ENCODE measurements at regions not wholly inside any gene's neighbourhood (a gene's known extent, or its start where the extent isn't known, plus 50 kb on each side); places are given as distances from the start of the nearest gene placed in this dataset.
"Not testable (repeated sequence)": the region's sequence is repeated elsewhere in the genome, so short reads cannot be mapped to it uniquely, and the experiment has no call there.

DNA sequence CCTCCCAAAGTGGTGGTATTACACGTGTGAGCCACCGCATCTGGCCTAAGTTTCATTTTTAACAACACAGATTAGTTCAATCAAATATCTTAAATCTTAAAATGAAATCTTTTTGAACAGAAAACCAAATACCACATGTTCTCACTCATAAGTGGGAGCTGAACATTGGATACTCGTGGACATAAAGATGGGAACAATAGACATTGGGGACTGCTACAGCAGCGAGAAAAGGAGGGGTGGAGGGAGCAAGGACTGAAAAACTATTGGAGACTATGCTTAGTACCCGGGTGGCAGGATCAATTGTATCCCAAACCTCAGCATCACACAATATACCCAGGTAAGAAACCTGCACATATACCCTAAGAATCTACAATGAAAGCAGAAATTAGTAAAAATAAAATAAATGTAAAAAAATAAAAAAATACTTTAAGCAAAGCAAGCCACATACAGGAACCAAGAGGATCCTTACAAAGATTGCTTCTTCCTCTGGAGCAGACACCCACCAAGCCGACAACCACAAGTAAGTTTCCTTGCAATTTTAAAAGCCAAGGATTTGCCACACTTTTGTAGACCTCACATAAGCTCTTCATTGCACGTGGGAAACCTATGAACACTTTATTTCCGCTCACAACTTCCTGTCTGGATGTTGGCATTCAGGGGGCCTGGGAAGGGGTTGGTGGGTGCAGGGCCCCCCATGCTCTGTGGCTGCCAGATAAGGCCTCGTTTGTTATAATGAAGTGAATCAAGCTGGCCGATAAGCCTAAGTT is 147.9 kb downstream of the MYCN start:
- Histone ChIP-seq H3K4me1 (no peaks in the 10 kb centered on the region), H3K4me3 (no peak overlapping the region), H3K27me3 (ENCODE audit: low read depth) (peaks cover 14% of the 10 kb centered on the region), H3K36me3 (no peaks in the 10 kb centered on the region), H3K9me3 (replicated peaks) (no peaks in the 10 kb centered on the region), H3K27ac (replicated peaks) (no peak overlapping the region)
- intact Hi-C loops (cut with micrococcal nuclease) = no loop called here
- TF ChIP-seq, protein P1, sequence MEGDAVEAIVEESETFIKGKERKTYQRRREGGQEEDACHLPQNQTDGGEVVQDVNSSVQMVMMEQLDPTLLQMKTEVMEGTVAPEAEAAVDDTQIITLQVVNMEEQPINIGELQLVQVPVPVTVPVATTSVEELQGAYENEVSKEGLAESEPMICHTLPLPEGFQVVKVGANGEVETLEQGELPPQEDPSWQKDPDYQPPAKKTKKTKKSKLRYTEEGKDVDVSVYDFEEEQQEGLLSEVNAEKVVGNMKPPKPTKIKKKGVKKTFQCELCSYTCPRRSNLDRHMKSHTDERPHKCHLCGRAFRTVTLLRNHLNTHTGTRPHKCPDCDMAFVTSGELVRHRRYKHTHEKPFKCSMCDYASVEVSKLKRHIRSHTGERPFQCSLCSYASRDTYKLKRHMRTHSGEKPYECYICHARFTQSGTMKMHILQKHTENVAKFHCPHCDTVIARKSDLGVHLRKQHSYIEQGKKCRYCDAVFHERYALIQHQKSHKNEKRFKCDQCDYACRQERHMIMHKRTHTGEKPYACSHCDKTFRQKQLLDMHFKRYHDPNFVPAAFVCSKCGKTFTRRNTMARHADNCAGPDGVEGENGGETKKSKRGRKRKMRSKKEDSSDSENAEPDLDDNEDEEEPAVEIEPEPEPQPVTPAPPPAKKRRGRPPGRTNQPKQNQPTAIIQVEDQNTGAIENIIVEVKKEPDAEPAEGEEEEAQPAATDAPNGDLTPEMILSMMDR (IDR thresholded peaks at IDR 0.05; ENCODE audit: borderline replicate concordance) = no peak
- DNase-seq = no peak

DNA sequence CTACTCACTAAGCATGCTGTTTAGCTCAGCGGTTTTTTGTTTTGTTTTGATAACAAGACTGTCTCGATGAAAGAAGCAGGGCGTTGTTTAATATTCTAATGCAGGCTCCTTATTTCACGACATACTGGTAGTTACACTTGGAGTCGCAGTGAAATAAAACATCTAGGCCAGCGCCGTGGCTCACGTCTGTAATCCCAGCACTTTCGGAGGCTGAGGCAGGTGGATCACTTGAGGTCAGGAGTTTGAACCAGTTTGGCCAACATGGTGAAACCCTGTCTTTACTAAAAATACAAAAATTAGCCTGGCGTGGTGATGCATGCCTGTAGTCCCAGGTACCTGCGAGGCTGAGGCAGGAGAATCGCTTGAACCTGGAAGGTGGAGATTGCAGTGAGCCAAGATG is 145.8 kb downstream of the MYCN start:
- H3K27ac ChIP-seq (replicated peaks); H3K4me3 ChIP-seq; DNase-seq; H3K9me3 ChIP-seq (replicated peaks); H3K4me1 ChIP-seq; intact Hi-C loops (cut with micrococcal nuclease); H3K36me3 ChIP-seq: not testable (repeated sequence)
- peaks cover 28% of the 10 kb centered on the region for H3K27me3 ChIP-seq (ENCODE audit: low read depth)

DNA sequence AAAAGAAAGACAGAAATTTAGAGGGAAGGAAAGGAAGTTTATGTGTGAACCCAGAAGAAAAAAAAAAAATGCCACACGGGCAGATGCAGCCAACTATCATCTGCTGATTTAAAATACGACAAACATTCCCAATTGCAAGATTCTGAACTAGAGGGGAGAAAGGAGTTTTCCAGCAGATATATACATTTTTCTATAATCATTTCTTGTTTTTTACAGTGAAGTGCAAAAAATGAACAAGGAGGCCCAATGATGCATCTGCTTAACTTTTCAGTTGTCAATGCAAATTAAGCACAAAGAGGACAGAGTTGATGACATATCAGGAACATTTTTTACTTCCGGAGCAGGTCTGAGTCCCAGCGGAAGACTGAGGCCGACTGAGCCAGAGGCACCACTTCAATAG is 144.7 kb downstream of the MYCN start:
- H3K36me3 ChIP-seq = no peaks in the 10 kb centered on the region
- H3K9me3 ChIP-seq (replicated peaks) = no peaks in the 10 kb centered on the region
- H3K4me1 ChIP-seq = no peaks in the 10 kb centered on the region
- H3K4me3 ChIP-seq = no peak overlapping the region
- no peak overlapping the region for H3K27ac ChIP-seq (replicated peaks)
- no peak for DNase-seq
- intact Hi-C loops (cut with micrococcal nuclease) = no loop called here
- H3K27me3 ChIP-seq (ENCODE audit: low read depth) = peaks cover 28% of the 10 kb centered on the region
- TF ChIP-seq, protein P1 (IDR thresholded peaks at IDR 0.05; ENCODE audit: borderline replicate concordance) = no peak

DNA sequence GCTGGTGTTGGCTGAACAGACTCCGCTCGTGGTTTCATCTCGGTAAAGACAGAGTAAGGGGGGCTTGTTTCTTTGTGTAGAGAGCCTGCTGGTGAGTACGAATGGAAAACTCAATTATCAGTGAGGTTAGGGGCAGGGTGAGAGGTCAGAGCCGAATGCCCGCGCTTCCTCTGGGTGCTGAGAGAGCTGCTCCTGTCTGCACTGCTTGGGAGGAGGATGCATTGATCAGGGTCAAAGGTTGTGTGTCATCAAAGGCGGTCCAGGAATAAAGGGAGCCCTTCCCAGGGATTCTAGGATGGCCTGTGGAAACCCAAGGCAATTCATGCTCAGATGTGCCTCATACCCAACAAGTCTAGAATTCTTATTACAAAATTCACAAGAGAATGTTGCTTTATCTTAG is 143.9 kb downstream of the MYCN start:
- DNase-seq = no peak
- Histone ChIP-seq H3K9me3 (replicated peaks) (no peaks in the 10 kb centered on the region), H3K4me3 (no peak overlapping the region), H3K27ac (replicated peaks) (no peak overlapping the region), H3K36me3 (no peaks in the 10 kb centered on the region), H3K4me1 (no peaks in the 10 kb centered on the region), H3K27me3 (ENCODE audit: low read depth) (peaks cover 28% of the 10 kb centered on the region)
- TF ChIP-seq, protein P1 (IDR thresholded peaks at IDR 0.05; ENCODE audit: borderline replicate concordance) = no peak
- intact Hi-C loops (cut with micrococcal nuclease) = no loop called here

DNA sequence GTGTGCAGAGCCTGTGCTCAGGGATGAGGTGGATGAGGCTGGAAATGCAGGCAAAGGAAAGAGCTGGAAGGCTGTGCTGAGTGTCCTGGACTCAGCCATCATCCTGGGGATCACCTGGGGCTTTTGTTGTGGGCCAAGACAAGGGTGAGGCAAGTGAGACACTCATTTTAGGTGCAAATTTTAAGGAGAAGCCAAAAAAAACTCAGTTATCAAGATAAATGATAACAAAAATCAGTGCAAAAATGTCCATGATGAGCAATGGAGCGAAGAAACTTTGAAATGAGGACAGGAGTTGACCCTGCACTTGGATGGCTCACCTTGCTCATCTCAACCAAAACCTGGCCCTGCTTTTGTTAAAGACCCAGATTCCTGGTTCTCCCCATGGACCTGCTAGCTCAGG is 141.9 kb downstream of the MYCN start:
- no peaks in the 10 kb centered on the region for H3K9me3 ChIP-seq (replicated peaks)
- no peaks in the 10 kb centered on the region for H3K36me3 ChIP-seq
- intact Hi-C loops (cut with micrococcal nuclease) = no loop called here
- peaks cover 28% of the 10 kb centered on the region for H3K27me3 ChIP-seq (ENCODE audit: low read depth)
- H3K4me1 ChIP-seq = no peaks in the 10 kb centered on the region
- TF ChIP-seq, protein P1 (IDR thresholded peaks at IDR 0.05; ENCODE audit: borderline replicate concordance) = no peak
- no peak overlapping the region for H3K27ac ChIP-seq (replicated peaks)
- H3K4me3 ChIP-seq = no peak overlapping the region
- DNase-seq = no peak

DNA sequence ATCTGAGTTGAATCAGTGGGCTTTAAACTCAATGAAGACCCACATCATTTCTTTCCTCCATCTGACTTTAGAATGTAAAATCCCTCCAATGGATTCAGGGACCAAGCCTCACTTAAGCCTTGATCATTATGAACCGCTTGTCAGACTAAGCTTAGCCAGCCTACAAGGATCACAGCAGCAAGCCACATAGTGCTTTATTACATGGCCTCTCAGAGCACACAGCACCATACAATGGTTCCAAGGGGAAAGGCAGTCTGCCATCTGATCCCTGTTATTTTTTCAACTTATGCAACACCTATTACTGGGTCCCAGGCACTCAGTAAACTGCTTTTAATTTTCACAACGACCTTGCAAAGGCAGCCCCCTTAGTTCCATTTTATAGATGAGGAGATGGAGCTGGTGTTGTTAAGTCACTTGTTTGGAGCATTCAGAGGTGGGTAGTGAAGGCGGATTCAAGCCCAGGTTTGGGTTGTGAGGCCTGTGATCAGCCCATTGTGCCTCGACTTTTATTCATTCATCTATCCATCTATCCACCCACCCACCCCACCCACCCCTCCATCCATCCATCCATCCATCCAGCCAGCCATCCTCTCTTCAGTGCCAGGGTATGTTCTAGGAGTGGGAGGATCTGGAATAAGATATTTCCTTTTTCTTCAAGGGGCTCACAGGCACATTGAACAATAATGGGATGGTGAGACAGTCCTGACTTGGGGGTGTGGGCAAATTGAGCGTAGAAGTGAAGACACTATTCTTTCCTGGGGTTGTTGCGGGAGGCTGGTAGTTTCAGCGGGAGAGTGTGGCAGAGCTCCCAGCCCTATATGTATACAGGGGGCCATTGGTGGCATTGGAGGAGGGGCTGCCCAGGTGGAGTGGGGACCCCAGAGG is 141.2 kb downstream of the MYCN start:
- Histone ChIP-seq H3K36me3 (no peaks in the 10 kb centered on the region), H3K9me3 (replicated peaks) (no peaks in the 10 kb centered on the region), H3K27me3 (ENCODE audit: low read depth) (peaks cover 28% of the 10 kb centered on the region), H3K4me1 (no peaks in the 10 kb centered on the region), H3K27ac (replicated peaks) (no peak overlapping the region), H3K4me3 (no peak overlapping the region)
- intact Hi-C loops (cut with micrococcal nuclease) = no loop called here
- DNase-seq = no peak
- TF ChIP-seq, protein P1 (IDR thresholded peaks at IDR 0.05; ENCODE audit: borderline replicate concordance) = no peak

Measured in left ventricle myocardium inferior (tissue), 1 donor.